Activated effector memory CD4-positive, alpha-beta T cell treated with Interleukin-2 at 50 U/mL for 16 hours (primary cell): ENCODE measurements at regions not wholly inside any gene's neighbourhood (a gene's known extent, or its start where the extent isn't known, plus 50 kb on each side); places are given as distances from the start of the nearest gene placed in this dataset.

Source experiments
- DNase-seq: peaks from one replicate; pipeline ENCODE4 v3.0.0-alpha.2; 2020

DNA sequence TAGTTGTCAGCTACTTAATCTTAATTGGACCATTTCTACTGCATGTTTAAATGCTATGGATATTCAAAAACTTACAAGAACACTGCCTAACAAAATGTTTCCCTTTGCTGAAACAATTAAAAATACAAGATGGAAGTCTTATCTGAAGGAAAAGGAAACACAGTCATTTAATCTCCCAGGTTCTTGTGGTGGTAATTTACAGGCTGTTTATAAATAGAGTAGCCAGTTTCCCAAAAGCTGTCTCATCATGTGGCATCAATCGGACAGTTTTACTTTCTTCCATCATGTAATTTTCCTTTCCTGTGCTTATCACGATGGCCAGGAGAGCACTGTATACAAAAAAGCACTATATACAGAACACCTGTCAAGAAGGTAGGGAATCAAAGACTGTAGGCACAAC is 368.1 kb downstream of the ZEB2 start:
- no peak for DNase-seq

DNA sequence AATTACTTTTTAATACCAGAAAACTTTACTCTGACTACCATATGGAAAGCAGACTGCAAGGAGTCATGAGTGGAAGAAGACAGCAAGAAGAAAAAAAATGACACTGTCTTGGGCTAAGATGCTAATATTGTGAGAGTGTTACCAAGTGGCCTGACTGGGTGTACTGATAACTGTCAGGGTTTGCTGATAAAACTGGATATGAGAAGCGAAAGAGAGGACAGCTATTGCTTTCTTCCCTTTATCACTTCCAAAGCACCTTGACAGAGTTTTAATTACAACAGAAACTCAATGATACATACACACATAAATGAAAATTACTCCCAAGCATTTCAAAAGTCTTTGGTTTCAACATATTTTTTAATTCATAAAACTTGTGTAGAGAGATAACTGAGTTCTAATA is 368.5 kb downstream of the ZEB2 start:
- no peak for DNase-seq

DNA sequence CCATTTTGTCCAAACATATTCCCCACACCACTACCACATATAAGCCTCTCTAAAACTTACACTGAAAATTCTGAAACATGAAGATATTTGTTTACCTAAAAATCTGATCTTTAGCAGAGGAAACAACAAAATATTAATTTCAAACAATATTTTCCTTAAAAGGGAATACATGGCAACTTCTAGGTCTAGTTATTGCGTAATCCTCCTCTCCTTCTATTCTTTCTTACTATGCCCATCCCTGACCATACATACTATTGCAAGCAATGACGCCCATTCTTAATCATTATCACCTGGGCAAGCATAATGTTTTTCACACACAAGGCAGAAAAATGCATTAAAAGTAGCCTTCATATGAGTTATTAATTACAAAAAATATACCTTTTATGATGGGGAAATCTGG is 372.6 kb downstream of the ZEB2 start:
- DNase-seq: no peak

- DNase-seq: no peak
Observed at GRCh38 chr2:144146876-144147275, 373.0 kb downstream of the ZEB2 start.

- DNase-seq: no peak
Observed at GRCh38 chr2:144146076-144146475, 373.8 kb downstream of the ZEB2 start.

DNA sequence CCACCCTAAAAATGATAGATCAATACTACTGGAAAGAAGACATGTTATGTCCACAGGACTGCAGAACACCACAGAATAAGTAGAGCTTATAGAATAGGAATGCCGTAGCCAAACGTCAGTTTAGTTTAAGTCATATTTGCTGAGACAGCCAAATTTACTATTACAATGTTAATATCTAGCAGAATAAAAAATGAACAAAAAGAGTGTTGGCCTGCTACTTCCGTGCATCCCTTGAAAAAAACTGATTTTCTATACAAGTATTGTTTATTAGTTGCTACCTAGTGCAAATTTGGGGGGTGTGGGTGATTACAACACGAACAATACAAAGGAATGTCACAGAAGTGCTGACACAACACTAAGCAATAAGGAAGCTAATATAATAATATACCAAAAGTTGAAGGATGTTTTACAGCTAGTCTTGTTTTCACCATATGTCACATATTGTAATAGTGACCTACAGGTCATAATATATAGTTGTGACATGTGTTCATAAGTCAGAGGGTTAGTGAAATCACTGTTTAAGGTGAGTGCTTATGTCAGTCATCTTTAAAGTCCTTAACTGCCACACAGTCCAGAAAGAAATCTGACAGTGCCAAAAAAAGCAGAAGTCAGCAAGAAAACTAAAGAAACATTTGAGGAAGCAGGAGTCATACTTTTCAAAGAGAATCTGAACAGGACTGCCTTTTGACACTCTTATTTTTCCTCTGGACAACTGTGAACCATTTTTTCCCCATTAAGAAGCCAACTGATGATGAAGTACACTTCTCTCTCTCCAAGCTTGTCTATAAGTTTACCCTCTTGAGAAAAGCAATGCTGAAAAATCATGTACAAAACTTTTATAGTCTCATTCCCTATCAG is 376.4 kb downstream of the ZEB2 start:
- DNase-seq: no peak

DNA sequence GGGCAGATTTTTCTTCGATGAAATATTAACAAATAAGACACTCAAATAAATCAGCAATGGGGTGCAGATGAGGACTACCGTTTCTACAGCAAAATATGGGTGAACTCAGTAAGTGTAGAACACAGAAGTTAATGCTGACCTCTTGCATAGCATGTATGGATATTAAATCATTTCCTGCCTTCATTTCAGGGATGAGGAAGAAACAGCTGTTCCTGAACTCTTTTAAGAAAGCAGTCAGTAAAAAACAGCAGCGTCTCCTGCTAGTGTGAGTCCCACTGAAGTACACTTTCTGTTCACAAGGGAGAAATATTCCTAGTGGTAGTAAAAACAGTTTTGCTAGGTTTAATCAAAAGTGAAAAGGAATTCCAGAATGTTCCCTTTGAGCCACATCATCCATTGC is 379.0 kb downstream of the ZEB2 start:
- no peak for DNase-seq

- no peak for DNase-seq
Observed at GRCh38 chr2:144137705-144138428, 382.1 kb downstream of the ZEB2 start.

DNA sequence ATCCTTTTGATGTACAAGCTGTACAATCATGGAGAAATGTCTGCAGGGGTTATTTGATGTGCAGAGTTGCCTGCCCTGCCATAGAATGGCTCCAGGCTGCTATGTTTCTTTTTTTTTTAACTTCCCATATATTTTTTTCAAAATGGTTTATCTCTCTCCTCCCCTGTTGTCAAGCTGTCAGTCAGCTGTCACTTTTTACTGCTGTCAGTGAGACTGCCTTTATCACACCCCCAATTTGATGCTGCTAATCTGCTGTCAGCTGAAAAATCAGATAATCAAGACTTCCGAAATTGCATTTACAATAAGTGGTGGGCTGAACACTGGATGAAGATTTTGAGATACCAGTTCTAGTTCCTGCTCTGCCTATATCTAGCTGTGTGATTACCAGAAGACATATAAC is 382.6 kb downstream of the ZEB2 start:
- no peak for DNase-seq

DNA sequence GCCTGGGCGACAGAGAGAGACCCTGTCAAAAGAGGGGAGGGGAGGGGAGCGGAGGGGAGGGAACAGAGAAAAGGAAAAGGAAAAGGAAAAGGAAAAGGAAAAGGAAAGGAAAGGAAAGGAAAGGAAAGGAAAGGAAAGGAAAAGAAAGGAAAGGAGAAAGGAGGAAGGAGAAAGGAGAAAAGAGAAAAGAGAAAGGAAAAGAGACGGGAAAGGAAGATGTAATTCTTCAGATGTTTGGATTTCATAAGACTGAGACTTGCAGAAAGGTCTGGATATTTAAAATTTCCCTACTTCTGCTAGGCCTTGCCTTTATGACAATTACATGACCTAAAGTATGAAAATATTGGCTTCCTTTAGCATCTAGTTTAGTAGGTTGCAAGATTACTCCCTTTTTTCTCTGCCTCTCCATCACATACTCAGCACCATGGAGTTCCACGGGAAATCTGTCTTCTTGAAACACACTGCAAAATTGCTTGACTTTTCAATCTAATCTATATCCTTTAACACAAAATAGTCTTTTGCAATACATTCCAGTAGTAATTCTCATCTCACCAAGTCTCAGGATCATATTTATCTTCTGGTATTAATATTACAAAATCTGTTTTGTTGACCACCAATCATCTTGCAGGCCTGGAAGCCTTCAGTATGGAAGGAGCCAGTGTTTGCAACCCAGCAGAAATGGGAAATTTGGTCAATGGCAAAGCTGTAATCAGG is 383.5 kb downstream of the ZEB2 start:
- no peak for DNase-seq

DNA sequence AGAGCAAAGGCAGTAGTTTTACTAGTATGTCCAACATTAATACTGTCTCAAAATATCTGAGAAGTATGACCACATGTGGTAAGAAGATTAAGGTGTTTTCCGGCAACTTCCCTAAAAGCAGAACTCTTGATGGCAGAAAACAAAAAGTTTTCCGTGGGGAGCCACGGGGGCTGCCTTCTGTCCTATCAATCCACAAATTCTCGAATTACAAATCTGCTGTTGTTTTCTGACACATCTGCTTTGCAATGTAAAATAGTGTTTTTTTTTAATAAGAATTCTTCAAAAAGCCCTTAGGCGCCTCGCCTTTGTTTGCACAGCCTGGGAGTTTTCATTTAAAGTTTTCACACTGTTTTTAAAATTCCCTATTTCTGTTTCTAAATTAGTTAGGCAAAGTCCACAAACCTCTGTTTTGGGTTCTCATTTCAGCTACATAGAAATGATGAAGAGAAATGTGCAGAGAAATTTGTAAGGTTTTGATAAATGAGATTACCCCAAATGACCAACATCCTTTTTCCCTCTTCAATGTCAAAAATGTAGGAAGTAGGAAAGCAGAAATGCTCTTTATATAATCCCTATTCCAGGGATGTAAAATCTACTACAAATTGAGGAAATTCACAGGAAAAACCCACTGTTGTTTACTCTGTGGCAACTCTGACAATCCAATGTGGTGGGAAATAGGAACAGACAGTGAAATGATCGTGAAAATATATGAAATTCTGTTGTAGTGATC is 385.8 kb downstream of the ZEB2 start:
- no peak for DNase-seq

GRCh38 chr2:144132357-144132756 is 387.6 kb downstream of the ZEB2 start:
- DNase-seq: no peak

DNA sequence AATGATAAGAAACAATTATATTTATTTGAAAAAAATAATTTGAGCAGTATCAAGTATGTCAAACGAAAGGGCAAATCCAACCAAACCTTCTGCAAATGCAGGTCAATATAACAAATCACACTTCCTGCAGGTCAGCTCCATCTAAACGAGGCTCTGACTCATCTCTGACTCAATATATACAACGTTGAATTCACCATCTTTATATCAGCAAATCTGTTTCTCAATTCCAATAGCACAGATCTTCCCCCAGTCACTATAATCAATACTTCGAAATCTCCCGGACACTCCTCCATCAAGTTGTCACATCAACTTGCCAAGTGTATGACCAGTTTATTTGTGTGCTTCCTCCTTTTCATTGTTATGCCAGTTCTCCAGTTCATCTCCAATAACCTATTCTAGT is 388.9 kb downstream of the ZEB2 start:
- no peak for DNase-seq

GRCh38 chr2:144130551-144130950 is 389.4 kb downstream of the ZEB2 start:
- no peak for DNase-seq

DNA sequence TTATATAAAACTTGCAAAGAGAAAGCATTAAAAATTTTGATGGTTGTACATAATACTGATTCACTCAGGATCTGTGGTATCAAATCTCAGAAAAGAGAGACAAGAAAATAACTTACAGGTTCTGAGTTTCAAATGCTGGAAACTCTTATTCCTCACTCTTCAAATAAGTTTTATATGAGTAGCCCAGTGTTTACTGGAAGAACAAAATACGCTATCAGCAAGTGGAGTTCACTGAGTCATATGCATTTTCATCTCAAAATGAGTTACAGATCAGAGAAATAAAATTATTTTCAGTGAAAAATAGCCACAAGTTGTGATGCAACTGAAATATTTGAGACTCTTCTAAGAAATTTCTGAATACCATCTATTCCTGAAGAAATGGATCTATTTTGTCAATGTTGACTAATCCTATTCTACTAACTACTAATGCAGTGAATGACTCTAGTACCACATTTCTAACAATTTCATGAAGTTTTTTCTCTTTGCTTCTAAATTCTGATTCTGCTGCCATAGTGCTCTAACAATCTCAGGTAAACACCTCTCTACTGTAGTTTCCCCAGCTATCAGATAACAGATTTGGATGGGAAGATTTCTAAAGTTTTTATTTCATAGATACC is 391.7 kb downstream of the ZEB2 start:
- no peak for DNase-seq

DNA sequence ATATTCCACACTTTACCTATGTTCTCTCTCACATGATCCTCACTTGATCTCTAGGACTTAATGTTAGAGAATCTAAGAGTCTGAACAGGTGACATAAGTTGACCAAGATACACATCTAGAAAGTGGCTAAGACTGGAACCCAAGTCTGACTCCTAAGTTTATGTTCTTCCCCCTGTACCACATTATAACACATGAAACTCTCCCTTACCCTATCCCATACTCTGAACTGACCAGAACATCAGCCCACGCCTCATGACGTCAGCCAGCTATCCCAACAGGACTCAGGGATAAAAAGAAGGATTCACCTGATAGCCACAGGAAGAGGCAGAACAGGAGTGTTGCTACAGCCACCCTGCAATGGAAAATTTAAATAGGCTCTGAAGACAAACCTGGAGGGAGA is 392.2 kb downstream of the ZEB2 start:
- no peak for DNase-seq

DNA sequence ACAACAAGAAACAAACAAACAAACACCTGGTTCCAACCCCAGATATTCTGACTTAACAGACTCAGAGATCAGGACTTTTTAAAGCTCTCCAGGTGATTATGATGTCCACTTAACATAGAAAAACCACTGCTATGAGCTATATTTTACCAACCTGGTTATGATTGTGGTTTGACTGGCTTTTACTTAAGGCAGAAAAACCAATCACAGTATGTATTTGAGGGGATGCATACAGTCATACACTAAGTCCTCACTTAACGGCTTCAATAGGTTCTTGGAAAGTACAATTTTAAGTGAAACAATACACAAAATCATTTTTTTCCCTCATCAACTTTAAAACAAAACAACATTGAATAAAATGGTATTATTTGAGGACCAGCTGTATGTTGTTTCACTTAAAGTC is 393.6 kb downstream of the ZEB2 start:
- DNase-seq: no peak

- no peak for DNase-seq
Observed at GRCh38 chr2:144125751-144126150, 394.2 kb downstream of the ZEB2 start.

DNA sequence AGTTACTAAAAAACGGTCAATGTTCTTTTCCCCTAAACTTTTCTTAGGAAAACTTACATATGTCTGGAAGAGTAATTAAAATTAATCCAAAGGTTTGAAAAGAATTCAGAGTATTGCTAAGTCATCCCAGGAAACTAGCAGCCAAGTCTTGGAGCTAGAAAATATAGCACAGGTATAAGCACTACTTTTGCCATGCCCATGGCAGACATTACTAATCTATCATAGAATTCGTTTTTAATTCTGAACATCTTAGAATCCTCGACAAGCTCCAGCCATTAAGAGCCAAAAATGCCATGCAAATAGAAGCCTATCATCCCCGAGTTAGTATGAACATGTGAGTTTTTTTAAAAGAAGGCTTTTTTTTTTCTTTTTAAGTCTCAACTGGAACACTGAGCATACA is 395.0 kb downstream of the ZEB2 start:
- DNase-seq: no peak

GRCh38 chr2:144120487-144120886 is 399.4 kb downstream of the ZEB2 start:
- no peak for DNase-seq

DNA sequence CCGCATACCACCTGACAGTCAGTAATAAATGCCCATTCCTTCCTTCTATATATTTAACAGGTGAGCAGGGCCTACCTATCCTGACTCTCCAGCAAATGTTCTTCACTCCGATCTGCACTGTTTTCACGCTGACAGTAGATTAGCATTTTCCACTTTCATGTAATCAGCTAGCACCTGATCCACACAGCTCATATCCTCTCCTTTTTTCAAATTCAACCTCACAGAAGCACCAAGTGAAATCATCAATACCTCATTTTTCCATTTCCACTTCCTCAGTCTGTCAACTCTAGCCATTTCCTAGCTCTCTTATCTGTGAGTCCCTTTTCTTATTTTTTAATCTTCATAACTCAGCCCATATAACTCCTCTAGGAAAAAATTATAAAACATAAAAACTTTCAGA is 402.8 kb downstream of the ZEB2 start:
- no peak for DNase-seq

DNA sequence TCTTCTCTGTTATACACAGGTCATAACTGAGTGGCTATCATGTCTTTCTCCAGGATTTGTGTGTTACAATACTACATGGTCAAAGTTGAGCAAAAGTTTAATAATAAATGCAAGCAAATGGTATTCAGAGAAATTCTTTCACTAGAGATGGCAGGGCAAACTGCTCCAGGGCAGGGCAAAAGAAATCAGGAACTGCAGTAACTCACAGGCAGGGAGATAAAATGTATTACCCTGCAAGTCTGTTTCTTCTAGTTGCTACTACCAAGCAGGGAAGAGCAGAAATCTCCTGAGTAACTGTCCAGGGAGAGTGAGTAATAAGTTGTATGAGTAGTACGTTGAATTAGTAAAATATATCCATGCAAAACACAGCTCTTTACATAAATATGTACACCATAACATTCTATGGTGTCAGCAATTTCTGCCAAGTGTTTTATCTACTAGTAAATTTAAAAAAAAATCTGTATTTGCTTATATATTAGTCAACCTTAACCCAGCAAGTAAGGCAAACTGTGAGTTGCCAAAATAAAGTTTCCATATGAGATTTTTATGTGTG is 404.1 kb downstream of the ZEB2 start:
- DNase-seq: no peak
